DOHH2 (cell line): ENCODE measurements at regions not wholly inside any gene's neighbourhood (a gene's known extent, or its start where the extent isn't known, plus 50 kb on each side); places are given as distances from the start of the nearest gene placed in this dataset.
A peak's percentile ranks its signal among the peaks of the same experiment; 100 is the strongest.

ENCODE experiments used
- H3F3A ChIP-seq: fragments of 200-600 bp; sonication (generic), shearing (Covaris generic); 2 replicates; pipeline ENCODE4 v1.6.0; 2016; ENCODE audit warnings: antibody characterized with exemption, mild to moderate bottlenecking; ENCODE audit not compliant: control insufficient read depth, insufficient read depth
- H3K27ac ChIP-seq: fragments of 200-600 bp; sonication (generic); 2 replicates; pipeline ENCODE4 v1.5.1; 2014; ENCODE audit warnings: low read depth, mild to moderate bottlenecking, low read length, moderate library complexity
- H3K27me3 ChIP-seq: fragments of 200-600 bp; sonication (generic); 2 replicates; pipeline ENCODE4 v1.6.1; 2014; ENCODE audit warnings: mild to moderate bottlenecking, low read length, mixed read lengths; ENCODE audit not compliant: control insufficient read depth
- H3K36me3 ChIP-seq: fragments of 200-600 bp; sonication (generic); 2 replicates; pipeline ENCODE4 v1.6.1; 2014; ENCODE audit warnings: mild to moderate bottlenecking, low read length, moderate library complexity, mixed read lengths; ENCODE audit not compliant: control insufficient read depth
- H3K4me1 ChIP-seq: fragments of 200-600 bp; sonication (generic); 2 replicates; pipeline ENCODE4 v1.6.1; 2014; ENCODE audit warnings: mild to moderate bottlenecking, low read length, mixed read lengths; ENCODE audit not compliant: control insufficient read depth
- H3K4me2 ChIP-seq: fragments of 200-600 bp; sonication (generic); 2 replicates; pipeline ENCODE4 v1.6.0; 2014; ENCODE audit warnings: mild to moderate bottlenecking, low read length, moderate library complexity
- H3K4me3 ChIP-seq: fragments of 200-600 bp; sonication (generic); 2 replicates; pipeline ENCODE4 v1.5.1; 2014; ENCODE audit warnings: mild to moderate bottlenecking, low read length, mixed read lengths
- H3K79me2 ChIP-seq: fragments of 200-600 bp; sonication (generic); 2 replicates; pipeline ENCODE4 v1.6.1; 2014; ENCODE audit warnings: mild to moderate bottlenecking, low read length, mixed read lengths; ENCODE audit not compliant: control insufficient read depth
- H3K9me2 ChIP-seq: fragments of 200-600 bp; sonication (generic); replicated peaks from 2 replicates; pipeline ENCODE4 v1.6.1; 2014; ENCODE audit warnings: mild to moderate bottlenecking, low read length, mixed read lengths; ENCODE audit not compliant: control insufficient read depth
- H3K9me3 ChIP-seq: fragments of 200-600 bp; sonication (generic); 2 replicates; pipeline ENCODE4 v1.6.1; 2014; ENCODE audit warnings: antibody characterized with exemption, low read length, mixed read lengths; ENCODE audit not compliant: control insufficient read depth, insufficient read depth
- H4K20me1 ChIP-seq: fragments of 200-600 bp; sonication (generic); 2 replicates; pipeline ENCODE4 v1.6.0; 2014; ENCODE audit warnings: low read depth, mild to moderate bottlenecking, antibody characterized with exemption, low read length, moderate library complexity; ENCODE audit not compliant: control insufficient read depth, insufficient read depth
- CTCF ChIP-seq: fragments of 200-600 bp; sonication (generic); IDR thresholded peaks from one replicate; pipeline ENCODE4 v1.5.1; 2014; ENCODE audit warnings: antibody characterized with exemption, mild to moderate bottlenecking, low read depth, low read length; ENCODE audit not compliant: poor library complexity, severe bottlenecking
- EZH2phosphoT487 ChIP-seq: fragments of 200-600 bp; sonication (generic); IDR thresholded peaks from 2 replicates; pipeline ENCODE4 v1.6.1; 2017; ENCODE audit warnings: borderline replicate concordance, mild to moderate bottlenecking, antibody characterized with exemption, low read length, moderate library complexity, mixed read lengths

GRCh38 chr16:51376080-51376479 lies 225.0 kb upstream of the SALL1 start:
- Histone ChIP-seq H4K20me1 (no peaks in the 10 kb centered on the region), H3K36me3 (no peaks in the 10 kb centered on the region), H3F3A (no peaks in the 10 kb centered on the region), H3K27ac (no peak overlapping the region), H3K4me2 (no peak overlapping the region), H3K9me2 (no peaks in the 10 kb centered on the region), H3K4me3 (no peak overlapping the region), H3K27me3 (no peaks in the 10 kb centered on the region), H3K79me2 (no peaks in the 10 kb centered on the region), H3K4me1 (no peaks in the 10 kb centered on the region), H3K9me3 (no peaks in the 10 kb centered on the region)
- TF ChIP-seq CTCF (peak; percentile 30), EZH2phosphoT487 (no peak)

GRCh38 chr16:51374790-51375189 lies 223.7 kb upstream of the SALL1 start:
- no peaks in the 10 kb centered on the region for H3F3A ChIP-seq
- H4K20me1 ChIP-seq, result no peaks in the 10 kb centered on the region

GRCh38 chr16:51374346-51374745 lies 223.3 kb upstream of the SALL1 start:
- Histone ChIP-seq H3F3A (no peaks in the 10 kb centered on the region), H3K4me2 (no peak overlapping the region), H3K27ac (no peak overlapping the region), H4K20me1 (no peaks in the 10 kb centered on the region), H3K4me3 (no peak overlapping the region), H3K79me2 (no peaks in the 10 kb centered on the region), H3K4me1 (no peaks in the 10 kb centered on the region), H3K27me3 (no peaks in the 10 kb centered on the region), H3K9me3 (no peaks in the 10 kb centered on the region), H3K9me2 (no peaks in the 10 kb centered on the region), H3K36me3 (no peaks in the 10 kb centered on the region)
- no peak for TF ChIP-seq CTCF
- TF ChIP-seq EZH2phosphoT487, result no peak

More at GRCh38 chr16:51374790-51375189, 223.7 kb upstream of the SALL1 start:
- Histone ChIP-seq H3K36me3 (no peaks in the 10 kb centered on the region), H3K4me1 (no peaks in the 10 kb centered on the region), H3K4me2 (no peak overlapping the region), H3K27ac (no peak overlapping the region), H3K27me3 (no peaks in the 10 kb centered on the region), H3K79me2 (no peaks in the 10 kb centered on the region), H3K9me2 (no peaks in the 10 kb centered on the region), H3K4me3 (no peak overlapping the region), H3K9me3 (no peaks in the 10 kb centered on the region)
- no peak for TF ChIP-seq EZH2phosphoT487
- TF ChIP-seq CTCF, result no peak

GRCh38 chr16:51365715-51366114 lies 214.6 kb upstream of the SALL1 start:
- H3K4me2 ChIP-seq, result no peak overlapping the region
- no peaks in the 10 kb centered on the region for H3K36me3 ChIP-seq
- H3K4me3 ChIP-seq, result no peak overlapping the region
- no peak overlapping the region for H3K27ac ChIP-seq
- no peaks in the 10 kb centered on the region for H3K9me3 ChIP-seq
- H4K20me1 ChIP-seq, result no peaks in the 10 kb centered on the region
- no peaks in the 10 kb centered on the region for H3K4me1 ChIP-seq
- no peaks in the 10 kb centered on the region for H3K9me2 ChIP-seq
- no peaks in the 10 kb centered on the region for H3F3A ChIP-seq
- H3K27me3 ChIP-seq, result no peaks in the 10 kb centered on the region
- TF ChIP-seq CTCF (no peak), EZH2phosphoT487 (no peak)
- H3K79me2 ChIP-seq, result no peaks in the 10 kb centered on the region
